Kidney (tissue), 13 donors: ENCODE measurements at regions not wholly inside any gene's neighbourhood (a gene's known extent, or its start where the extent isn't known, plus 50 kb on each side); places are given as distances from the start of the nearest gene placed in this dataset.

Source experiments
- DNase-seq, 5 donors: peaks; one replicate each; pipeline ENCODE4 v3.0.0-alpha.2; 2013 to 2020
- FAIRE-seq: peaks from 2 replicates; lab custom pipeline; 2012; peaks lifted over from hg19 to GRCh38; lab: Jason Lieb, UNC
- H3K27ac ChIP-seq, 2 donors: one replicate each; pipeline ENCODE4 v1.7.0; 2013; ENCODE audit warnings: low read depth in 2 of 2, low read length in 2 of 2, inconsistent platforms in 1 of 2
- H3K27me3 ChIP-seq: one replicate; pipeline ENCODE4 v1.7.1; 2013; ENCODE audit warnings: low read length, inconsistent platforms; ENCODE audit not compliant: control insufficient read depth, insufficient read depth
- H3K36me3 ChIP-seq, 3 donors: one replicate each; pipeline versions ENCODE4 v1.7.0 to v1.7.1; 2013; ENCODE audit warnings: low read length in 3 of 3, control low read depth in 1 of 3, inconsistent platforms in 1 of 3; ENCODE audit not compliant: insufficient read depth in 3 of 3, control insufficient read depth in 2 of 3
- H3K4me1 ChIP-seq, 3 donors: one replicate each; pipeline versions ENCODE4 v1.7.0 to v1.7.1; 2013; ENCODE audit warnings: low read length in 3 of 3, inconsistent platforms in 1 of 3, low read depth in 1 of 3; ENCODE audit not compliant: control insufficient read depth in 2 of 3, insufficient read depth in 2 of 3
- H3K4me3 ChIP-seq, 3 donors: one replicate each; pipeline versions ENCODE4 v1.7.0 to v1.8.1; 2013; ENCODE audit warnings: low read length in 3 of 3, control low read depth in 1 of 3, inconsistent platforms in 1 of 3
- H3K9ac ChIP-seq, 3 donors: one replicate each; pipeline versions ENCODE4 v1.7.0 to v1.7.1; 2013; ENCODE audit warnings: low read length in 3 of 3, control low read depth in 1 of 3, inconsistent platforms in 1 of 3
- H3K9me3 ChIP-seq, 3 donors: one replicate each; pipeline versions ENCODE4 v1.7.0 to v1.7.1; 2013; ENCODE audit warnings: low read length in 3 of 3, control low read depth in 1 of 3, inconsistent platforms in 1 of 3; ENCODE audit not compliant: control insufficient read depth in 2 of 3, insufficient read depth in 1 of 3
- intact Hi-C: fragments of 100-400 bp; cut with DNase I; formaldehyde crosslinking; loops from one replicate; pipeline ENCODE4 v1.11.1; 2022
- TF ChIP-seq, protein P1 (sequence below): IDR thresholded peaks from 3 replicates; pipeline ENCODE4 v1.5.1; 2012; ENCODE audit warnings: mild to moderate bottlenecking, moderate library complexity, borderline replicate concordance; ENCODE audit not compliant: insufficient read depth; ENCODE audit errors: extremely low read depth
- donor health status: control.
- donor health status: control.
- donor health status: control.
- donor health status: control.
- donor health status: control.
- donor health status: DM: yes; HTN: yes; CAD: no.
- donor health status: Normal renal cell carcinoma (clear cell type).

GRCh38 chr18:6489977-6490376, 75.3 kb upstream of the L3MBTL4 start:
- FAIRE-seq (no peak), DNase-seq (no peak)
- TF ChIP-seq, protein P1, sequence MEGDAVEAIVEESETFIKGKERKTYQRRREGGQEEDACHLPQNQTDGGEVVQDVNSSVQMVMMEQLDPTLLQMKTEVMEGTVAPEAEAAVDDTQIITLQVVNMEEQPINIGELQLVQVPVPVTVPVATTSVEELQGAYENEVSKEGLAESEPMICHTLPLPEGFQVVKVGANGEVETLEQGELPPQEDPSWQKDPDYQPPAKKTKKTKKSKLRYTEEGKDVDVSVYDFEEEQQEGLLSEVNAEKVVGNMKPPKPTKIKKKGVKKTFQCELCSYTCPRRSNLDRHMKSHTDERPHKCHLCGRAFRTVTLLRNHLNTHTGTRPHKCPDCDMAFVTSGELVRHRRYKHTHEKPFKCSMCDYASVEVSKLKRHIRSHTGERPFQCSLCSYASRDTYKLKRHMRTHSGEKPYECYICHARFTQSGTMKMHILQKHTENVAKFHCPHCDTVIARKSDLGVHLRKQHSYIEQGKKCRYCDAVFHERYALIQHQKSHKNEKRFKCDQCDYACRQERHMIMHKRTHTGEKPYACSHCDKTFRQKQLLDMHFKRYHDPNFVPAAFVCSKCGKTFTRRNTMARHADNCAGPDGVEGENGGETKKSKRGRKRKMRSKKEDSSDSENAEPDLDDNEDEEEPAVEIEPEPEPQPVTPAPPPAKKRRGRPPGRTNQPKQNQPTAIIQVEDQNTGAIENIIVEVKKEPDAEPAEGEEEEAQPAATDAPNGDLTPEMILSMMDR, result no peak
- Histone ChIP-seq H3K27me3 (no peaks in the 10 kb centered on the region), H3K36me3 (no peaks in the 10 kb centered on the region), H3K9me3 (no peaks in the 10 kb centered on the region), H3K4me3 (no peak overlapping the region), H3K9ac (no peak overlapping the region), H3K27ac (no peak overlapping the region), H3K4me1 (no peaks in the 10 kb centered on the region)
- intact Hi-C loops, result no loop called here

DNA sequence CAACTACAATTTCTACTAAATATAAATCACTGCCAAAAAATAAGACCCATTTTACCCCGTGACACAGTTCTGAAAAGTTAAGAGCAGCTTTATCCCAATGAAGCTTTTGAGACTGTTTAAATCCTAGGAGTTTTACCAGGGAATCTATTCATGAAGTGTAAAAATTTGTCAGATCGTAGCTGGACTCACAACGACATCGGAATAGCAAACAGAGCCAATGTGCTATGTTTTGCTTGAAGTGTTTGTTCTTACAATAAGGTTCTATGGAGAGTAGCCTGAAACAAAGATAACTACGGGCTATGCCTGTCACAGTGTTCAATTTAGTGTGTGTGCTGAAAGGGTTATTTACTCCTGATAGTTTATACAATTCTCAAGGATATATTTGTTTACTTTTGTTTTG, 78.5 kb upstream of the L3MBTL4 start:
- FAIRE-seq, result no peak
- Histone ChIP-seq H3K9me3 (no peaks in the 10 kb centered on the region), H3K9ac (no peak overlapping the region), H3K27ac (no peak overlapping the region), H3K36me3 (no peaks in the 10 kb centered on the region), H3K27me3 (no peaks in the 10 kb centered on the region), H3K4me1 (no peaks in the 10 kb centered on the region), H3K4me3 (no peak overlapping the region)
- DNase-seq, result no peak
- TF ChIP-seq, protein P1, result no peak
- intact Hi-C loops, result no loop called here

- intact Hi-C loops, result no loop called here
- no peak overlapping the region for H3K27ac ChIP-seq
- H3K9me3 ChIP-seq, result no peaks in the 10 kb centered on the region
These were observed 80.8 kb upstream of the L3MBTL4 start for GRCh38 chr18:6495536-6495935.

GRCh38 chr18:6497543-6497942, 82.8 kb upstream of the L3MBTL4 start:
- Histone ChIP-seq H3K4me1 (no peaks in the 10 kb centered on the region), H3K36me3 (no peaks in the 10 kb centered on the region), H3K9me3 (no peaks in the 10 kb centered on the region), H3K27me3 (no peaks in the 10 kb centered on the region), H3K9ac (no peak overlapping the region), H3K27ac (no peak overlapping the region), H3K4me3 (no peak overlapping the region)
- FAIRE-seq (no peak), DNase-seq (no peak)
- intact Hi-C loops, result no loop called here
- TF ChIP-seq, protein P1, result no peak

More at GRCh38 chr18:6495536-6495935, 80.8 kb upstream of the L3MBTL4 start:
- H3K36me3 ChIP-seq, result no peaks in the 10 kb centered on the region
- H3K27me3 ChIP-seq, result no peaks in the 10 kb centered on the region
- H3K4me1 ChIP-seq, result no peaks in the 10 kb centered on the region
- TF ChIP-seq, protein P1, result no peak
- H3K9ac ChIP-seq, result no peak overlapping the region
- H3K4me3 ChIP-seq, result no peak overlapping the region
- DNase-seq (peak in 2 of 5 donors; percentile 24 to 25), FAIRE-seq (no peak)
